ENCODE measurements at regions not wholly inside any gene's neighbourhood (a gene's known extent, or its start where the extent isn't known, plus 50 kb on each side); places are given as distances from the start of the nearest gene placed in this dataset.

DNA sequence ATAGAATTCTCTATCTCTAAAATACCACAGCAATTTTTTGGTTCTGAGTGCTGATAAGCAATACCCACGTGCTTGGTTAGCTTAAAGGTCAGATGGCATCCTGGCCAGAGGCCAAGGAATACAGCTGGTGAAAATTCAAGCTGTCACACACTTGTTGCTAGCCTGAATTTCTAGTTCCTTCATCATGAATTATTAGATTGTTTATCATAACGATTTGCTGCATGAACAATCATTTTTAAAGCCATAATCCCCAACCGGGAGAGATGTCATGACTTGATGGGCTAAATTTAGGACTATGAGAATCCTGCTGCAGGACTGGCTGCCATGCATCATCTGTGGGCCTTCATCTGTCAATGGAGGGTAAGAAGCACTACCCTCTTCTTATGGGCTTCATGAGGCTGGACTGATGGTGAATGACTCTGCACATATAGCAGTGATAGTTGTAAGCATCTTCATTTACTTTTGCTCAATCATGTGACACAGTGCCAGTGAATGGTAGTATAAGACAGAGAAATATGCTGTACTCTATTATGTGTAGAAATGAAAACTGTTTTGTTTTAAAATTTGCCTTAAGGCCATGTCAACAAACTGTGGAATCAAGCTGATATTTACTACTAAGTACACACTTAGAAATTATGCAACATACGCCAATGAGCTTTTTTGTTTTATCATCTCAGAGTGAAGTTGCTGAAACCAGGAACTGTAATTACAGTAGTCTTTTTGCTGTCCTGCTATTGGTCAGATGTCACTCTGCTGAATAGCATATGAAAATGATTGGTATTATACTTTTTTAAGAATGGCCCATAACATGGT is 80.5 kb upstream of the RALGPS2 start:
- TF ChIP-seq, protein P1, sequence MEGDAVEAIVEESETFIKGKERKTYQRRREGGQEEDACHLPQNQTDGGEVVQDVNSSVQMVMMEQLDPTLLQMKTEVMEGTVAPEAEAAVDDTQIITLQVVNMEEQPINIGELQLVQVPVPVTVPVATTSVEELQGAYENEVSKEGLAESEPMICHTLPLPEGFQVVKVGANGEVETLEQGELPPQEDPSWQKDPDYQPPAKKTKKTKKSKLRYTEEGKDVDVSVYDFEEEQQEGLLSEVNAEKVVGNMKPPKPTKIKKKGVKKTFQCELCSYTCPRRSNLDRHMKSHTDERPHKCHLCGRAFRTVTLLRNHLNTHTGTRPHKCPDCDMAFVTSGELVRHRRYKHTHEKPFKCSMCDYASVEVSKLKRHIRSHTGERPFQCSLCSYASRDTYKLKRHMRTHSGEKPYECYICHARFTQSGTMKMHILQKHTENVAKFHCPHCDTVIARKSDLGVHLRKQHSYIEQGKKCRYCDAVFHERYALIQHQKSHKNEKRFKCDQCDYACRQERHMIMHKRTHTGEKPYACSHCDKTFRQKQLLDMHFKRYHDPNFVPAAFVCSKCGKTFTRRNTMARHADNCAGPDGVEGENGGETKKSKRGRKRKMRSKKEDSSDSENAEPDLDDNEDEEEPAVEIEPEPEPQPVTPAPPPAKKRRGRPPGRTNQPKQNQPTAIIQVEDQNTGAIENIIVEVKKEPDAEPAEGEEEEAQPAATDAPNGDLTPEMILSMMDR (IDR thresholded peaks at IDR 0.05; ENCODE audit: low read depth, low read length, missing input control) = no peak
- TF ChIP-seq TAF1 (conservative IDR thresholded peaks at IDR 0.05) = no peak
